ENCODE measurements at regions not wholly inside any gene's neighbourhood (a gene's known extent, or its start where the extent isn't known, plus 50 kb on each side); places are given as distances from the start of the nearest gene placed in this dataset.
"Not testable (repeated sequence)": the region's sequence is repeated elsewhere in the genome, so short reads cannot be mapped to it uniquely, and the experiment has no call there.

DNA sequence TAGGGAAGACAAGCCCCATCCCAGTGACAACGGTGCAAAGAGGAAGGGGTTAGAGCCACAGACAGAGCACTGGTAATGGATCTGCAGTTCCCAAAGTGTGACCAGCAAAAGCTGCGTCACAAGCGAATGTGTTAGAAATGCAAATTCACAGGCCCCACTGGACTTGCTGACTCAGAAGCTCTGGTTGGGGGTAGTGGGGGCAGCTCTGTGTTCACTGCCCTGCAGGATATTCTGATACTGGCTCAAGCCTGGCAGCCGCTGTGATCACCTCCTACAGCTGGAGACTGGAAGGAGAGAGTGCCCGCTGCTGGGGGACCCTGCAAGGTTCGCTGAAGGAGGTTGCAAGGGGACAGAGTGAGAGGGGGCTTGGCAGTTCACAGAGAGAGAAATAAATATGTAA lies 179.7 kb upstream of the CDH4 start:
- DNase-seq (ENCODE audit: low read depth in 2 of 2), result no peak

DNA sequence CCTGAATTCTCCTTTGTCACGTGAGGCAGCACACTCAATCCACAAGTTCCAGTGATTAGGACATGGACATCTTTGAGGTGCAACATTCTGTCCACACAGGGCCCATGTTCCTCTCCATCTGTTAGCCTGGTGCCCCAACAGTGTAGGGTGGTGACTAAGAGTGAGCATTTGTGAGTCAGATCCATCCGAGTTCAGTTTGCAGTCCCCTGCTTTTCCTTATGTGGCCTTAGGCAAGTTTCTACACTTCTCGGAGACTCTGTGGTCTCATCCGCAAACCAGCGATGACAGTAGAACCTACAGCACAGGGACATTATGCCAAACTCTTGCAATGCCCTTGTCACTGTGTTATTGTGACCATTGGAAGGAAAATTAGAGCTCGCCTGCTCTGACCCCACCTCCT lies 178.7 kb upstream of the CDH4 start:
- no peak for DNase-seq (ENCODE audit: low read depth in 2 of 2)

GRCh38 chr20:61082720-61083119 lies 169.3 kb upstream of the CDH4 start:
- no peak for DNase-seq (ENCODE audit: low read depth in 2 of 2)

DNA sequence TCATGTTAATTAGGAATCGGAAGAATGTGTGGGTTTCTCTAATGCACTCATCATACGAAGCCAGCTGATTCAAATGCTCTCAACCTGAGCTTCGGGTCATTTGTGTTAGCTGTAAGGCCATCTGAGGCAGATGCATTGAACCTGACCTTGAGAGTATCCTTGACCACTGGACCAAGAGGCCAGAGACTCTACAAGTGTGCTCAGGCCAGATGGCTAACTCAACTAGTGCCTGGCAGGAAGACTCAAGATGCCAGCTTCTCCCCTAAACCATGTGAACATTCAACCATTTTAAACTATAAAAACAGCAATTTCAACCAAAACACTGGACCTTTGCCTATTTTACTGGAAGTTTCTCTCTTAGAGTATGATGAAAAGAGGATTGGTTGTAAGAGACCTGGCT lies 168.6 kb upstream of the CDH4 start:
- no peak for DNase-seq (ENCODE audit: low read depth in 2 of 2)

DNA sequence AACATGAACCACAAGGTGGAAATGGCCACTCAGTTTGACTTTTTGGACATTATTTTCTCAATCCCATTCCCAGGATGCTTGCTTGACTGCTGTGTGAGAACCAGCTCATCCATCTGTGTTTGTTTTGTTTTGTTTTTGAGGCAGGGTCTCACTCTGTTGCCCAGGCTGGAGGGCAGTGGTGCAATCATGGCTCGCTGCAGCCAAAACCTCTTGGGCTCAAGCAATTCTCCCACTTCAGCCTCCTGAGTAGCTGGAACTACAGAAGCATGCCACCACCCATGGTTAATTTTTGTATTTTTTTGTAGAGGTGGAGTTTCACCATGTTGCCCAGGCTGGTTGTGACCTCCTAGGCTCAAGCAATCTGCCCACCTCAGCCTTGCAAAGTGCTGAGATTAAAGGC lies 166.0 kb upstream of the CDH4 start:
- no peak for DNase-seq (ENCODE audit: low read depth in 2 of 2)

DNA sequence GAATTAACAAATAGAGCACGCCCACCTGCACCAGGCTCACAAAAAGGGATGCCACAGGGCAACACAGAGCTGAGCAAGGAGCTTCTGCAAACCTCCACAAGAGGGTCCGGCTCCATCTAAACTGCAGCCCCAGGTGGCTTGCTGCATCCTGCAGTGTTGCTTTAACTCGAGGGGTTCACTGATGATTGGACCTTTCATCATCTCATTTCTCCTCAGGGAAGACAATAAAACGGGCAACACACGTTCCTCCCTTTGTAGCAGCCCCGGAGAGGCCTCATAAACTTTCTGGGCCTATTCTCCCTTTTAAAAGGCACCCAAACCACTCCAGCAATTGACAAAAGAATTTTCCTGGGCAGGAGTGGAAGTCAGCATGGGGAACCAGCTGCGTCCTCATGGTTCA lies 161.5 kb upstream of the CDH4 start:
- DNase-seq (ENCODE audit: low read depth in 2 of 2), result no peak

- no peak for DNase-seq (ENCODE audit: low read depth in 2 of 2)
Observed at GRCh38 chr20:61092251-61092650, 159.8 kb upstream of the CDH4 start.

- no peak for DNase-seq (ENCODE audit: low read depth in 2 of 2)
Observed at GRCh38 chr20:61094581-61094980, 157.5 kb upstream of the CDH4 start.

DNA sequence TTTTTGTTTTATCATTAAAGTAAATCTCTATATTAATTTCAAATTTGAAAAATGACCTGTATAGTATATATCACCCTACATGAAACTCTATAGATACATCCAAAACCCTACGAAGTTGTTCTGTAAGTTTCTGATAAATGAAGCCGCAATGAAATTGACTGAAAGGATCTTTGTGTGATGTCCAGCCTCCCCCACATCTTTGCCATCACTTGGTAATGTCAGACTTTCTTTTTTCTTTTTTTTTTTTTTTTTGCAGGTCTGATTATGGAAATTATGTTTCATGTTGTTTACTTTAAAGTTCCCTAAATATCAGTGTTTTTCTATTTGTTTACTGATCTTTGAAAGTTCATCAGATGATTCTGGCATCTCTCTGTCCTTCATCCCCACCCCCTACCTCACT lies 155.6 kb upstream of the CDH4 start:
- DNase-seq (ENCODE audit: low read depth in 2 of 2), result no peak

GRCh38 chr20:61099806-61100205 lies 152.3 kb upstream of the CDH4 start:
- DNase-seq (ENCODE audit: low read depth in 2 of 2), result no peak

- DNase-seq (ENCODE audit: low read depth in 2 of 2), result no peak
Observed at GRCh38 chr20:61100489-61100888, 151.6 kb upstream of the CDH4 start.

DNA sequence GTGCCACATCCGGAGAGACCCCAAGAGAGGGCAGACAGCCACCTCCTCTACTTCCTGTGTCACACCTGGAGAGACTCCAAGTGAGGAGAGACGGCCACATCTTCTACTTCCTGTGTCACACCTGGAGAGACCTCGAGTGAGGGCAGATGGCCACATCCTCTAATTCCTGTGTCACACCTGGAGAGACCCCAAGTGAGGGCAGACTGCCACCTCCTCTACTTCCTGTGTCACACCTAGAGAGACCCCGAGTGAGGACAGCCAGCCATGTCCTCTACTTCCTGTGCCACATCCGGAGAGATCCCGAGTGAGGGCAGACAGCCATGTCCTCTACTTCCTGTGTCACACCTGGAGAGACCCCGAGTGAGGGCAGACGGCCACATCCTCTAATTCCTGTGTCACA lies 150.7 kb upstream of the CDH4 start:
- not testable (repeated sequence) for DNase-seq (ENCODE audit: low read depth in 2 of 2)

GRCh38 chr20:61104232-61104631 lies 147.8 kb upstream of the CDH4 start:
- no peak for DNase-seq (ENCODE audit: low read depth in 2 of 2)

DNA sequence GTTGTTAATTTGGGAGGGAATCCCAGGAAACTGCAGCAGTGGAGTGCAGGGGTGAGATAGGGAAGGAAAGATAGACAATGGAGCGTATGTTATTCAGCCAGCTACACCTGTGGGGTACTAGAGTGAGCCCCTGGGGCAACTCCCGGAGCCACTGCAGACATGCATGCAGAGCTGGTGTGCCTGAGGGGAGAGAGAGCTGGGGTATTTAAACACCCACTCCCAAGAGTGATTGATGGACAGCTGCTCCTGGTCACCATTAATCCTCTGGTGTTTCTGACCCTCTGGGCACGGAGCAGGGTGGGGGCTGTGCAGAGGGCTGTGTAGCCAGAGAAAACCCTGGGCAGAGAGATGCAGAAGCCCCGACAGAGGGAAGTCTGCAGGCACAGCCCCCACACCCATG lies 146.7 kb upstream of the CDH4 start:
- no peak for DNase-seq (ENCODE audit: low read depth in 2 of 2)

DNA sequence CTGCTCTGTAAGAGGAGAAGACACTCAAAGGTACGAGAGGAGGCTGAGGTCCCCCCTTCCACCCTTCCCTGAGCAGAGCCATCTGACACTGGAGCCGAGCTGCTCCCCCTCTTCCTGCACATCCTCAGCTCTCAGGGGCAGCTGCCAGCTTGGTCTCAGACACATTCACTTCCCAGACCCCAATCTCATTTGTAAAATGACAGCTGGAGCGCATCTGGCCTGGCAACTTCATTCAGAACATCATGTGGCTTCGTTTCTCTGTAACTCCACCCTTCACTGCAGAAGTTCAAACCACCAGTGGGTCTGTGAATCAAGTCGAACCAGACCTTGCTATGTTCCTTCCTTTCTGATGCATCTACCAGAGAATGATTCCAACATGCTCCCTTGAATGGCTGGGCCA lies 145.6 kb upstream of the CDH4 start:
- no peak for DNase-seq (ENCODE audit: low read depth in 2 of 2)

DNA sequence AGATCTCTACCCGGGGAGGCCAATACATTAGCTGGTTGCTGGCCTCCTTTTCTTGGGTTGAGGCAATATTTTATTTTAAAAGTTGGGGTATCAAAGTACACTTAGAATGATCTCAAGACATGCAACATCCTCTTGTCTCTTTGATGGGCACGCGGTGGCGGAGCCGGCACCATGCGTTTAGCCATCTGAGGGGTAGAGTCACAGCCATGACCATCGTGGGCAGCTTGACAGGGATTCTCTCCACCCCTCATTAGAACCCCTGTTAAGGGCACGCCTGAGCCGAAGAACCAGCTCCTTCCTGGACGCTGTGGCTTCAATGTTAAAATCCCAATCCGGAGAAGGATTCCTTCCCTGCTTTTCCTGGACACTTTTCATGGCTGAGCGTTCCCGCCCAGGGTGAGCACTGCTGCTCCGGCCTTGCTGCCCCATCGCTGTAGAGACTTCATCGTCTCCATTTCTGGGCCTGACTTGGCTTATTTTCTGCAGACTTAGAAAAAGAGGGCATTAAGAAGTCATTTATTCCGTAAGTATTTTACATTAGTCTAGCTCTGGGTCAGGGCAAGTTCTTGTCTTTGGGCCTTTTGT lies 142.7 kb upstream of the CDH4 start:
- DNase-seq (ENCODE audit: low read depth in 2 of 2), result no peak

DNA sequence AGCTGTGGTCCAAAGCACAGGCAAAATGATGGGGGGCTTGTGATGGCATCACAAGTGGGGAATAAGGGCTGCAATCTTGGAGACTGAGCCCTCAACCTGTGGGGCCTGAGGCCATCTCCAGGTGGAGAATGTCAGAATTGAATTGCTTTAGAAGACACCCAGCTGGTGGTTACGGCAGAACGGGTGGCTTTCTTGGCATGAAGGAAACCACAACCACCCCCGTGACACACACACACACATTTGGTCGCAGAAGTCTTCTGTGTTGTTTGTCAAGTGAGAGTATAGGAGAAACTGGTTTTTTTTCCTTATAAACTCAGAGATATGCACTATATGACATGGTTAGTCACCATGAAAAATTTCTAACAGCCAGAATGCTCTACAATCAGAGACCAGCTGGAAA lies 139.5 kb upstream of the CDH4 start:
- no peak for DNase-seq (ENCODE audit: low read depth in 2 of 2)

DNA sequence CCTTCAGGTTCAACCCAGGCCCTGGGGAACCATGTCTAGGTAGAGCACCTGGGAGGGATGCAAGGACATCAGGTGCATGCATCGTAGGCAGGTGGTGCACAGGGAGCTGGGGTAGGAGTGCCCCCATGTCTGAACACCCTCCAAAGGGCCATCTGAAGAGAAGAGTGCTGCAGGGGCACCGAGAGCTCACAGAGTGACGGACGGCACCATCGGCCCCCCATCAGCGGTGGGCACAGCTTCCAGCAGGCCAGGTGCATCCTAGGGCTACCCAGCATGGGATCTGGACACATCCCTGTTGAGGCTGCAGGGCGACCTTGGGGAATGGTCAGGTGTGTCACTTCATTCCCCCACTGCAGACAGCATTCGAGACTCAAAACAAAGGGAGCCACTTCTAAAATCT lies 138.3 kb upstream of the CDH4 start:
- no peak for DNase-seq (ENCODE audit: low read depth in 2 of 2)

- no peak for DNase-seq (ENCODE audit: low read depth in 2 of 2)
Observed at GRCh38 chr20:61114493-61115175, 137.4 kb upstream of the CDH4 start.

DNA sequence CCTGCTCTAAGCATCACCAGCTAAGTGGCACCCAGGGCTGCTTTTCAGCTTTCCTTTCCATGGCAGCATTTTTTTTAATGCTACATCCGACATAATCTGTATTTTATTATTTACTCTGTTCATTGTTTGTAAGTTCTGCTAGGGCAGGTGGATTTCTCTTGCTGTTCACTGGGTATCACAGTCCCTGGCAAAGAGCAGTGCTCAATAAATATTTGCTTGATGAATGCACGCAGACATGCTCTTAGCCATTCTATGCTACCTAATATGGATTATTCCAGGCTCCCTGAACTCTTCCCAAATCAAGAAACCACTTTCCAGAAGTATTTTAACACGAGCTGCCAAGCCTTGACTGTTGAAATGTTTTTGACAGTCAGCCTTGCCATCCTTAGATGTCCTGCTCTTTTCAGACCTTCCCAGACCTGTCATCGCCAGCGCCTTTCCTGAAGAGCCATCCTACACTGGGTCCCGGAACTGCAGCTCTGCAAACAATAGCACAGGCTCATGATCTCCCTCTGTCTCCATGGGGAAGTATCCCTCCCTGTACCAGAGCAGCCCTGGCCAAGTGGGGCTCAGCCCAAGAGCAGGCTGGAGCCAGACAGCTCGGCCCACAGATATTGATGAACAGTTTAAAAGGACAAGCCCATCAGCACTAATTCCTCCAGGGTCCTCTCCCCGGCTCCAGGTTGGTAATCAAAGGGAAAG lies 136.5 kb upstream of the CDH4 start:
- DNase-seq (ENCODE audit: low read depth in 2 of 2), result no peak

GRCh38 chr20:61117725-61118124 lies 134.3 kb upstream of the CDH4 start:
- no peak for DNase-seq (ENCODE audit: low read depth in 2 of 2)

DNA sequence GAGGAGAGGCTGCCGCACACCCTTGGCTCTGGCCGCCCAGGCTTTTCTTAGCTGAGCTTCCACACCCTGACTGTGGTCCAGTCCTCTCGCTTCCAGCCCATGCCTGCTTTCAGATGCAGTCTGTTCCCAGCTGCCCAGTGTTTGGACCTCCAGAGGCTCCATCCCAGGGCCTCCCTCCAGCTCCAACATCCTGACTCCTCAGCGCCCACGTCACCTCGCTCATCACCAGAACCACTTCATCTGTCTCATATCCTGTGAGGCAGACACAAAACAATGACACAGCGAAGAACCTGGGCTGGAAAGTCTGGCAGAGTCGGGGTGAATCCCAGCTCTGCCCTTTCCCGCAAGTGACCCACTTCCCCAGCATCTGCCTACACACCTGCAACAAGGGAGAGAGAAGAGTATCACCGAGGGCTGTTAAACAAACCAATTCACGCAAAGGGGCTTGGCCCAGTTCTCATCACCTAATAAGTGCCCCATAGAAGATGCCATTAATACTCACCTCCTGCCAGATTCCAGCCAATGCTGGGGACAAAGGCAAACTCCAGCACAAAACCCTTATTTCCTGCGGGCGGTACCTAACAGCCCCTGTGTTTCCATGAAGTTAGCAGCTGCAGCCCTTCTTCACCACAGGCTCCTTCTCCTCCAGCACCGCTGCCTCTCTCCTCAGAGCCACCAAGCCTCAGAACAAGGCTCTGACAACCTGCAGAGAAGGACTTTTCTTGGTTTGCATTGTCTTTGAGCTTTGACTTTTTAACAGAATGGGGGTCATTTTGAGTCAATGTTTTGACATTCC lies 133.4 kb upstream of the CDH4 start:
- DNase-seq (ENCODE audit: low read depth in 2 of 2), result no peak

GRCh38 chr20:61119273-61119672 lies 132.8 kb upstream of the CDH4 start:
- no peak for DNase-seq (ENCODE audit: low read depth in 2 of 2)

Data from stimulated activated CD8-positive, alpha-beta memory T cell treated with anti-CD3 and anti-CD28 coated beads, Interleukin-2, amount 100 ng/mL, for 48 hours (primary cell).